OCI-M2 (cell line): ENCODE measurements at regions not wholly inside any gene's neighbourhood (a gene's known extent, or its start where the extent isn't known, plus 50 kb on each side); places are given as distances from the start of the nearest gene placed in this dataset.

Experiments
- DNase-seq: peaks from one replicate; lab custom pipeline; 2025; ENCODE audit not compliant: unreplicated experiment; lab: John Stamatoyannopoulos, UW

- no peak for DNase-seq
Observed at GRCh38 chr21:43348801-43349261, 78.1 kb downstream of the SIK1 start.

- DNase-seq, result no peak
Observed at GRCh38 chr21:43348170-43348766, 78.7 kb downstream of the SIK1 start.

GRCh38 chr21:43347461-43348169 is 79.3 kb downstream of the SIK1 start:
- no peak for DNase-seq

- DNase-seq, result no peak
Observed at GRCh38 chr21:43346551-43346950, 80.4 kb downstream of the SIK1 start.

DNA sequence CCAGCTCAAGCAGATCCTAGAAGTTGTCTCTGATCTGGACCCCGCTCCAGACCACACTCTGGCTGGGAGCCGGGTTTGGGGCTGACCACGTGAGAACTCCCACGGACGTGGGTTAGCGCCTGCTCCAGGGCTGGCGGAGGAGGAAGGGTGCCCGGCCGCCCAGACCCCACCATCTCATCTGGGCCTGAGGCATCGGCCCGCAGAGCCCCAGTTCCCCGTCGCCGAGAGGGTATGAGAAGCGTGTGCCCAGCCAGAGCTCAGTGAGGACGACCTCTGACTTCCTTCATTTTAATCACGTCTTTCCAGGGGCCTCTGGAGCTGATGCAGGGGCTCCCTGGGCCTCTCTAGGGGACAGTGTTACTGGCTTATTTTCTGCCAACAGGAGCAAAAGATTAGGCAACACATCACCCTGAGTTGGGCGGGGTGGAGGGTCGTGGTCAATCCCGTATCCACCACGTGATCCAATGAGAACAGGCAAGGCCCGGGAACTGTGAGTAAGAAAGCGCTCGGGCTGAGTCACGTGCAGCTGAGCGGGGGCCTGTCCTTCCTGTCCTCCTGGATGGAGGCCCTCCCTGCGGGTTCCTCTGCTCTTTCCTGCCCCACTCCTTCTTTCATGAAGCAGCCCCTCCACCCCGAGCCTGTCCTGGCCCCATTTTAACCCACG is 81.1 kb downstream of the SIK1 start:
- DNase-seq, result no peak

DNA sequence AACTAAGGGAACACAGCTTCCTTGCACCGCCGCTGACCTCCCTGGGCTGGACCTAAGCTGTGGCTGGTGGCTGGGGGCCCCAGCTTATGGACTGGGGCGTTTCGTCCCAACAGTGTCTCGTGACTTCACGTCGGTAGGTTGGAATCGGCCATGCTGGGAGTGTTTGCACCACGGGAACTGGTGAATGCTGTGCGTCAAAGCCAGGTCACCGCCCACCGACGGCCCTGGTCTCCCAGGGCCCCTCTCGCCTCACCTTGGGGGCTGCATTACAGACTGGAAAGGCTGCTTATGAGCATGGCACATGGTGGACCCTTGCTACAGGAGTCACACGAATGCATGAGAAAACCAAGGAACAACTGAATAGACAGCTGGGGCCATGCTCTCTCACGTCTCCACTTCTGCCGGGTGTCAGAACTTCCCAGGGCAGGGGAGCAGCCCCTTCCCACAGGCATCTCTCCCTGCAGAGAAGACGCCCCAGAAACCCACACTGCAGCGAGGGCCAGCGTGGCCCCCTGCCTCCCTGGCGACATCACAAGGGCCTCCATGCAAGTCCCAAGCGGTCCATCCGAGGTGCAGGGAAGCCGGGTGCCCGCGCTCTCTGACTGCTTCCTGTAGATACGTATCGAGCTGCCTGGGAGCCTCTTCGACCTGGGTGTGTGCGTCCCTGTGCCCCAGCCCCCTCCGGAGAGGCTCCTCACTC is 81.7 kb downstream of the SIK1 start:
- DNase-seq, result no peak

- no peak for DNase-seq
Observed at GRCh38 chr21:43343992-43344886, 82.7 kb downstream of the SIK1 start.

- DNase-seq, result no peak
Observed at GRCh38 chr21:43343095-43343991, 83.6 kb downstream of the SIK1 start.

DNA sequence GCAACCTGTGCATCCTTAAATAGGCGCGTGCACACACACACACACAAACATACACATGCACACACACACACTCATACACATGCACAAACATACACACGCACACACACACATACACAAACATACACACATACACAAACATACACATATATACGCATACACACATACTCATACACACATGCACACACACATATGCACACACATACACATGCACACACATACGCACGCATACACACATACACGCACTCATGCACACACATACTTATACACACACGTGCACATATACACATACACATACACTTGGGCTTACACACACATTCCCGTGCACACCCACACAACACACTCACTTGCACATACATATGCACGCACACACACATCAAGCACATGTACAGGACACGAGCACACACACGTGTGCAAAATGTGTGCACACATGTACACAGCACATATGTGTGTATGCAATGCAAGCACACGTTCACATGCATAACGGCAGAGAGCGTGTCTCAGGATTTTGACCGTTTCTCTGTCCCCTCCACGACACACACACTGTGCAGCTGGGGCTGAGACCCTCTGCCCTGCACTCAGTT is 84.5 kb downstream of the SIK1 start:
- no peak for DNase-seq

- no peak for DNase-seq
Observed at GRCh38 chr21:43341378-43342161, 85.4 kb downstream of the SIK1 start.

- DNase-seq, result no peak
Observed at GRCh38 chr21:43340491-43341377, 86.2 kb downstream of the SIK1 start.

- no peak for DNase-seq
Observed at GRCh38 chr21:43339668-43340067, 87.3 kb downstream of the SIK1 start.

DNA sequence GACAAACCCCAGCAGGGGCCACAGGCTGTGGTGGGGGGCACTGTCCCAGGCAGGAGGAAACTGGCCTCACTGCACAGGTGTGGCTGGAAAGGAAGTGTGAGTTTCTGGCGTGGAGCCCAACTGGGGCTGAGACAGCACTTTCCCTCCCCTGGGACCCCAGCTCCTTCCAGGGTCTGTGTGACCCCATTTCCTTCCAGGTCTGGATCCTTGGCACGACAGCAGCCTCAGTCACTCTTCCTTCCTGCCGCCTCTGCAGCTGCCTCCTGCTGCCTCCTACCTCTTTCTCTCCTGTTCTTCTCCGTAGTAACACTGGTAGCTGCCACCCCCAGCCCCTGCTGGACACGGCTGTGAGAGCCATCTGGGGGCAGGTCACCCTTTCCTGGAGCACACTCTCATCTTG is 88.0 kb downstream of the SIK1 start:
- DNase-seq, result no peak

DNA sequence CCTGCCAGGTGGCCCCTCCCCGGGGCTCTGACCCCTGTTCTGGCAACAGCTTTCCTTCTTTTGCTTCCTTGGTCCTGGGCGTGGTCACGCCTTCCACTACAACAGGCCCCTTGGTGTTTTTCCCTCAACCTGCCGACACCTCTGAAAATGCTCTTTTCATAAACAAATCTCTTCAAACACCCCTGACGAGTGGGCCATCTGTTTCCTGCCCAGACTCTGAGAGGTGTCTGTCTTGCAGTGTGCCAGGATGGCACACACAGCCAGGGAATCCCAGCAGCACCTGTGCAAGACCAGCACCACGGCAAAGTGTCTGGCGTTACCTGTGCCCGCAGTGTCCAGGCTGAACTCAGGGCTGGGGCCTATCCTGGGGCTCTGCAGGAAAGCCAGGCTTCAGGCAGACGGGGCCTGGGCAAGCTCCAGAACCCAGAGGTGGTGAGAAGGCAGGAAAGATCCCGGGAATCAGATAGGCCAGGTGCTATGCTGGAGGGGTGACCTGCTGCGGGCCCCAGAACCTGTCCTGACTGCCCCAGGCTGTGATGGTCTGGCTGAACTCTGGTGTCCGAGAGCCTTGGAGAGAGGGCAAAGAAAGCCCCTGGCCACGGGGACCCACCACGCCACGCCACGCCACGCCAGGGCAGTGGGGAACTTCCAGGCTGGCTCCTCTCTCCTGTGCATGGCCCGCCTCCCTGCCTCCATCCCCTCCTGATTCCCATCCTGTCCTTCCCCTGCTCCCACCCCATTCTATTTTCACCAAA is 88.9 kb downstream of the SIK1 start:
- no peak for DNase-seq

- DNase-seq, result no peak
Observed at GRCh38 chr21:43335119-43335518, 91.8 kb downstream of the SIK1 start.

DNA sequence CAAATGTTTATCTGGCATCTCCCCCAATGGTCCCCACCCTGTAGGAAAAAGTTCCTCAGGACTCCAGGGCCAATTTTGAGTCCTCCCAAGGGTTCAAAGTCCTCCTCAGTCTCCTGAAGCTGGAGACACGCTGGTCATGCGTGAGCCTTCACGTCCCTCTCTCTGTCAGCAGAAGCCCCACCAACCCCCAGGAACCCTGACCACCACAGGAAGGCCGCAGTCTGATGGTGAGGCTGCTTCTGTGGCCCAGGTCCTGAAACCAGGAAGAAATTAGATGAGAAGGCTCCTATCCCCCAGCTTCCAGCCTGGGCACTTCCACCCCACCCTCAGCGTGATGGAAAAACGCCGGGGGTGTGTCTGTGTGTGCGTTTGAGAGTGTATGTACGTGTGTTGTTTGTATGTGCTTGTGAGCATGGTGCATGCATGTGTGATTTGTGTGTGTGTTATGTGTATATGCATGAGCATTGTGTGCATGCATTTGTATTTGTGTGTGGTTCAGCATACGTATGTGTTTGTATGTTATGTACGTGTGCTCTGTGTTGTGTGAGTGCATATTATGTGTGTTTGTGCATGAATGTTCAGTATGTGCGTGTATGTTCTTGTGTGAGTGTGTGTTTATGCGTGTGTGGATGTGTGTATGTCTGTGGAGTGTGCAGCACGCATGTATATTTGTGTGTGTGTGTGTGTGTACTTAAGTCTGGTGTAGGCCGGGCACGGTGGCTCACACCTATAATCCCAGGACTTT is 92.5 kb downstream of the SIK1 start:
- no peak for DNase-seq
